EL (cell line): ENCODE measurements at regions not wholly inside any gene's neighbourhood (a gene's known extent, or its start where the extent isn't known, plus 50 kb on each side); places are given as distances from the start of the nearest gene placed in this dataset.
"Not testable (repeated sequence)": the region's sequence is repeated elsewhere in the genome, so short reads cannot be mapped to it uniquely, and the experiment has no call there.

ENCODE experiments used
- DNase-seq: peaks from one replicate; pipeline ENCODE4 v3.0.0-alpha.2; 2016

GRCh38 chr6:169142538-169142844 is 111.2 kb downstream of the THBS2 start:
- no peak for DNase-seq

DNA sequence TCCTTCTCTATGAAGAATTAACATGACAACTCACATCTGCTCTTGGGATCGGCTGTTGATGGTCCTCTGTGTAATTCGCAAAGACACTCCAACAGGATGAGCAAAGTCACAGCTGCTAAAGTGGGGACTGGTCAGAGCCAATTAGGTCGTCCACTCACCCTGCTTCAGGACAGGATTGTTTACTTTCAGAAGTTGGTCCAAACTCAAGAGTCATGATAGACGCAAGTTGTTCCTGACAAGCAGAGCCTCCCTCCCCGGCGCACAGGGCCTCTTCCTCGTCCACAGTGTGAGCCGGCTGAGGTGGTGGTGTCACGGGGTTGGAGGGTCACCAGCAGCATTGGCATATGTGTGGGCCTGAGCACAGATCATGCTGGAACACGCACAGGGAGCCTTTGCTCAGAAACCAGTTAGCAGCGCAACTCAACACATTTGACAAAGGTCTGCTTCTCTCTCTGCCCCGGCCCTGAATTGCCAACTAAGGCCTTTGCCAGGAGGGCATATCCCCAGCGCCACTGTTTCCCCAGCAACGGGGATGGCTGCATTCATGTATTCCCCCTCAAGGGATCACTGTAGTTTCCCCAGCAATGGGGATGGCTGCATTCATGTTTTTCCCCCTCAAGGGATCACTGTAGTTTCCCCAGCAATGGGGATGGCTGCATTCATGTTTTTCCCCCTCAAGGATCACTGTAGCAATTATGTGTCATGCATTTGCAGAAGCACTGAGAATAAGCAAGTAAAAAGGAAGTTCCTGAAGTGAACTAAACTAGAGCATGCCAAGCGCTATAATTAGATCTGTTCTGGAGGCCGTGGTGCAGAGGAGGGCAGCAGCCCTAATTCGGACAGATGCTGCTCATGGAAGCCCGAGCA is 111.7 kb downstream of the THBS2 start:
- no peak for DNase-seq

- DNase-seq = no peak
These were observed 112.6 kb downstream of the THBS2 start for GRCh38 chr6:169140986-169141495.

DNA sequence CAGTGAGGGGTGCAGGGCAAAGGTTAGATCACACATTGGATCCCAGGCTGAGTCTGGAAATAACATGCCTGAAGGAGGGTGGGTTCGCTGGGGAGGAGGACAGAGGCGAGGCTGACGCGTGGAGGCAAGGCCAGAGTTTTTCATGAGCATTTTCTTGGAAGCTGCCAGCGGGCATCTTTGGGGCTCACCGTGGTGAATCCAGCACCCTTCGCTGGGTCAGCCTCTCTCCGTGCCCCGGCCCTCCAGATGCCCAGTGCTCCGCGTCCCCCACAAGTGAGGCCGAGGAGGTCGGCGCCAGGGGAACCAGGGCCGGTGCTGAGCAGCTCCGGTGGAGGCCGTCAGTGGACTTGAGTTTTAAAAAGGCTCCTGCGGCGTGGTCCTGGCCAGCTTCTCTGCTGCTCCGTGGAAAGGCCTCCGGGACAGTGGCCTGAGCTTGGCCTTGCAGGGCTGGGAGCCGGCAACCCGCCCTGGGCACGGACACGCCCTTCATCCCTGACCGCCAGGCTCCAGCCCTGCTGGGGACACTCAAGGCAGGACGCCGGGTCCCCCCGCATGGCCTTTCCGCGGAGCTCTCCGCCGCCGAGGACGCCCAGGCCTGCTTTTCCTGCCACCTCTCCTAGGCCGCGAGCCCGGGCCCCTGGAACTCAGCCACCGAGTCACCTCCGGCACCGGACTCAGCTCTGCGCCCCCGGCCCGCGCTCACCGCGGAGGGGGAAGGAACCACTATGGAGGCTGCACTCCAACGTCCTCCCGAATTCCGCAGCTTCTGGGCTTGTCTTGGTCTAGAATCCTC is 114.3 kb downstream of the THBS2 start:
- no peak for DNase-seq

- no peak for DNase-seq
These were observed 121.2 kb downstream of the THBS2 start for GRCh38 chr6:169132352-169132940.

DNA sequence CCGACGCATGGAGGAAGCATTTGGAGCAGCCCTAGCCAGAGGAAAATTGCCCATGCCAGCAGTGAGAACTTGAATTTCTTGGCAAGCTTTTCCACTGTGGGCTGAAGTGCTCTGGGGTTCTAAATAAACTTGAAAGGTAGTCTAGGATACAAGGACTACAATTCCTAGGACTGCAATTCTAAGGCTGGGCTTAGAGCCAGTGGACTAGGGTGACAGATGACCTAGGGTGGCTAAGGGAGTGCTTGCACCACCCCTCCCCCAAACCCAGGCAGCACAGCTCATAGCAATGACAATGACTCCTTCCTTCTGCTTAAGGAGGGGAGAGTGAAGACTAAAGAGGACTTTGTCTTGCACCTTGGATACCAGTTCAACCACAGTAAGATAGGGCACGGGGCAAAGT is 122.3 kb downstream of the THBS2 start:
- DNase-seq = no peak

DNA sequence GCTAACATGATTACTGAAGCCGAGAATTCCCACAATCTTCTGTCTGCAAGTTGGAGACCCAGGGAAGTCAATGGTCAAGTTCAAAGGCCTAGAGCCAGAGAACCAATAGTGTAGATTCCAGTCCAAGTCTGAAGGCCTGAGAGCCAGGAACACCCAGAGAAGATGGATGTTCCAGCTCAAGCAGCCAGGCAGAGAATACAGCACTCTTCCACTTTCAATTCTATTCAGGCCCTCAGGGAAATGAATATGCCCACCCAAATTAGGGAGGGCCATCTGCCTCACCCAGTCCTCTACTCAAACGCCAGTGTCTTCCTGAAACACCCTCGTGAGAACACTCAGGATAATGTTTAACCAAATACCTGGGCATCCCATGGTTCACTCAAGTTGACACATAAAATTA is 123.5 kb downstream of the THBS2 start:
- DNase-seq = no peak

GRCh38 chr6:169121013-169121412 is 132.6 kb downstream of the THBS2 start:
- DNase-seq = no peak

DNA sequence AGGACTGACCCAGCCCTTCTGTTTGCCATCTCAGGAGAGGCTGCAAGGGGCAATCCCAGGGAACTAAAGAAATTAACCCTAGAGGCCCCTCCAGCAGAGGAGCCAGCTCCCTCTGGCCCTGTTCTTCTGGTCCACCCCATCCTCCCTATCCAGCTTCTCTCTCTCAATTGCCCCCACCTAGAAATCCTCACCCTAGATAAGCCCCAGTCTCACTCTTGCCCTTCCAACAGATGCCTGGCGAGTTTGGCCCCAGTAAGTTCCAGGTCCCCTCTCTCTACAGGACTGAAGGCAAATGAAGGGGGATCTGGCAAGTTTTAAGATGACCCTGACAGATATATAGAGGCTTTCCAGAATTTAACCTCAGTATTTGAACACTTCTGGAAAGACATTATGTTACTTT is 134.0 kb downstream of the THBS2 start:
- no peak for DNase-seq

- DNase-seq = no peak
These were observed 135.3 kb downstream of the THBS2 start for GRCh38 chr6:169118346-169118830.

GRCh38 chr6:169117663-169118062 is 136.0 kb downstream of the THBS2 start:
- DNase-seq = no peak

GRCh38 chr6:169115632-169116031 is 138.0 kb downstream of the THBS2 start:
- DNase-seq = no peak

- DNase-seq = not testable (repeated sequence)
These were observed 139.0 kb downstream of the THBS2 start for GRCh38 chr6:169114632-169115031.

DNA sequence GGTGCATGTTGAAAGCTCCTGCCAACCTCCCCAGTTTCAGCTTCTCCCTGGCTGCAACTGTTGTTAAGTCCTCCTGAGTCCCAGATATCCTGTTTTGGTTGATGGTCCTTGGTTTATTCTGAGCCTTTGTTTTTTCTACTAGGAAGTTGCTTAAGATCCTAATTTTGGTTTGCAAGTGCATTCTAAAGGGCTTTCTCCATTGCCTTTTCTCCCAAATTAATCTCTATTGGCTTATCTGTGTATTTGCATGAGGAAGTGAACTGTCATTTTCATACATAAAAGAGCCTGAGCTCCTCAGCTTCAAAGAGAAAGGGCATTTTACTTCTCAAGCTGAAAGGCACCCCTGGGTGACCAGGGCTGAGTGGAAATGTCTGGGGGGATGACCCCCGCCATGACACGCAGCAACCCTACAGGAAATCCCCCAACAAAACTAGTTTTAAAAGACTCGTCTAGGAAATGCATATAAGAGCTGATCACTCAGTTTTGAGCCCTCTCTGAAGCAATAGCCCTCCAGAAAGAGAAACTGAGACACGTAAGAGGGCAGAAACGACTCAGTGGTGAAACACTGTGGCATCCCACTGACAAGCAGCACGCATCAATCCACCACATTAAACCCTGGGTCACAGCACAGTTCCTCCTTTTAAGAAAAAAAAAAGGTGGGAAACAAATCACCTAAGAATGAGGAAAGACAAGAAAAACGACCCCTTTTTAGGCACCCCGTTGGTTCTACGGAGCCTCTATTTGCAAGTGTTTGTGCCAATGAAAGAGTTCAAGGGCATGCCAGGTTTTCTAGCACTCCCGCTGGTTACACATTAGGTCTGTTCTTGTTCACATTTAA is 140.9 kb downstream of the THBS2 start:
- no peak for DNase-seq

DNA sequence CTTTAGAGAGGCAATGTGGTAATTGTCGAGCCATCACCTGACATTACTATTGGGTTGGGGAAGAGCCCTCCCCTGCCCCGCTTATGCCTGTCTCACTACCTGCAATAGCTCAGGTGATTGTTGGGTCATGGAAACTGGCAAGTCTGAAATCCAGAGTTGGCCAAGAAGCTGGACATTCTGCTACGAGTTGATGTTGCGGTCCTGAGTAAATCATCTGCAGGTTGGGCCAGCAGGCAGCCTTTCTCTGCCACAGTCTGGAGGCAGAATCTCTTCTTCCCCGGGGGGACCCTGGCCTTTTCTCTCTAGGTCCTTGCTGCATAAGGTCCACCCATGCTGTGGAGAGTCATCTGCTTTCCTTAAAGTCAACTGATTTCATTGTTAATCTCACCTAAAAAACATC is 142.4 kb downstream of the THBS2 start:
- DNase-seq = no peak

DNA sequence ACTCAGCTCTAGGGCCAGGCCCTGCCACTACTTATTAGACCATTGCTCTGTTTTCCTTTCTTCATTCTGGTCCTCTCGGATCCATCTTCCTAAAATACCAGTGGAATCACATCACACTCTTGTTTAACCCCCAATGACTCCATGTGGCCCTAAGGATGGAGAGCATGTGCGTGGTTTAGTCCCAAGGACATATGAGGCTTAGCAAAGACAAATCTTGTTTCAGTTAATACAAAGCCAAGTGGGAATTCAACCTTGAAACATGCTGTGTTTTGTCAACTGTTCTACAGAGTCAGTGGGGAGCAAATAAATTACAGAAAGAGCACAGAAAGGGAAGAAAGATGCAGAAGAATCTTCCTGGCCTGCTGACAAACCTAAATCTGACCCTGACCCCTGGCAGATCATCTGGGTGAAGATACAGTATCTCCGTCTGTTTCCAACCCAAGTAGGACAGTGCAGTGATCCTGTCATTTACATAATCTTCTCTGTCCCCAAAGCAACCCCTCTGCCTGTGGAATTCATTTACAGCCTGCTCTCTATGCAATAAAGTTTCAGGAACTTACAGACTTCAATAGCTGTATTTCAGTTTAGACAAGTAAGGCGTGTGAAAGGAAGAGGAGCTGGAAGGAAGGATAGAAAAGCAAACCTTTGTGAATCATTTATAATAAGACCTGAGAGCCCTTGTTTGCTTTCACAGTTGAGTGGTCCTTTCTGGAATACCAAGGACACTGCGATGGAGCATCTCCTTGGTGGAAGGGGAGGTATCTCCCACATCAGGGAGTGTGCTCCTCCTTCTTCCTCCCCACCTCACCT is 144.0 kb downstream of the THBS2 start:
- DNase-seq = no peak

- no peak for DNase-seq
These were observed 144.9 kb downstream of the THBS2 start for GRCh38 chr6:169108753-169109152.

DNA sequence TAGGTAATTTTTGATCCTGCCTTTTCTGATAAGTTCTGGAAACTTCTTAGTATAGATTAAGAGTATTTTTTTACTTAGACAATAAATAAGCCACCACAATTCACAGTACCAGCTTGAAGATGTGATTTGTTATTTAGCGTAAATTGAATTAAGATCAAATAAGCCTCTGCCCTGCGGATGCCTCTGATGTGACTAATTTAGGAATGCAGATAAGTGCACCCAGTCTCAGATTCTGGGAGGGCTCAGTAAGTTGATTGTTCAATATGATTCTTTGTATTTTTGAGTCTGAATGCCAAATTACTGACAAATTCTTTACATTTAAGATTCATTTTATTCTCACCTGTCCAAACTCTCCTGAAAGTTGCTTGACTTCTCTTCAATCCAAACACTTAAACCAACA is 147.5 kb downstream of the THBS2 start:
- DNase-seq = peak; percentile 75

DNA sequence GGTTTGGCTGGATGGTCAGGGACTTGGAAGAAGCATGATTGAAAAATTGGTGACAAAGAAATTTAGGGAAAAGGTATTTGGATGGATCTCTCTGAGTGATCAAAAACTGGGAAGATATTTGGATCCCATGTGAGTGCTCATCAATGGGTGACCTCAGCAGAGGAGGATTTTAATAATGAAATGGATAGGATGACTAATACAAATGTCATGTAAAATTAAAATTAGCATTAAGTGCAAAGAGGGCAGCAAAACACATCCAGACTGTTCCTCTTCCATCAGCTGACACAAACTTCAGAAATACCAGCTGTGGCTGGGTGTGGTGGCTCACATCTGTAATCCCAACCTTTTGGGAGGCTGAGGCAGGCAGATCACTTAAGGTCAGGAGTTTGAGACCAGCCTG is 151.7 kb downstream of the THBS2 start:
- peak; percentile 75 for DNase-seq

DNA sequence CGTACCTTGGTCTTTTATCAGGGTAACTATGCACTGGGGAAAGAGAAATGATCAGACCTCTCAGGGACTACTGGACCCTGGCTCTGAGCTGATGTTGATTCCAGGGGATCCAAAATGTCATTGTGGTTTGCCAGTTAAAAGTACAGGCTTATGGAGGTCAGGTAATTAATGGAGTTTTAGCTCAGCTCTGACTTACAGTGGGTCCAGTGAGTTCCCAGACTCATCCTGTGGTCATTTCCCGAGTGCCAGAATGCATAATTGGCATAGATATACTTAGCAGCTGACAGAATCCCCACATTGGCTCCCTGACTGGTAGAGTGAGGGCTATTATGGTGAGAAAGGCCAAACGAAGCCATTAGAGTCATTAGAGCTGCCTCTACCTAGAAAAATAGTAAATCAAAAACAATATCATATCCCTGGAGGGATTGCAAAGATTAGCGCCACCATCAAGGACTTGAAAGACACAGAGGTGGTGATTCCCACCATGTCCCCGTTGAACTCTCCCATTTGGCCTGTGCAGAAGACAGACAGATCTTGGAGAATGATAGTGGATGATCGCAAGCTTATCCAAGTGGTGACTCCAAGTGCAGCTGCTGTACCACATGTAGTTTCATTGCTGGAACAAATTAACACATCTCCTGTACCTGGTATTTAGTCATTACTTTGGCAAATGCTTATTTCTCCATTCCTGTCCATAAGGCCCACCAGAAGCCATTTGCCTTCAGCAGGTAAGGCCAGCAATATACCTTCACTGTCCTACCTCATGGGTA is 152.4 kb downstream of the THBS2 start:
- DNase-seq = no peak
